HCT116 (cell line): ENCODE measurements at regions not wholly inside any gene's neighbourhood (a gene's known extent, or its start where the extent isn't known, plus 50 kb on each side); places are given as distances from the start of the nearest gene placed in this dataset.
A peak's percentile ranks its signal among the peaks of the same experiment; 100 is the strongest.

Source experiments
- ATAC-seq: fragments of 200-7000 bp; cut with Tn5 transposase; 2 replicates; pipeline ENCODE4 v1.9.1; 2020; ENCODE audit warnings: mild to moderate bottlenecking, moderate library complexity
- BruUV-seq: library from RNA; stranded (reverse); fragments of 400-500 nt; replicated peaks from 2 replicates; lab custom pipeline; 2021; lab: Mats Ljungman, UMichigan
- CTCF ChIA-PET: fragments of 300-600 bp; sonication (Branson Sonifier 250); formaldehyde crosslinking; loops from one replicate; lab custom pipeline; 2021; ENCODE audit warnings: antibody characterized with exemption; lab: Charles Lee
- POLR2A ChIA-PET: fragments of 300-600, 350-600 bp; sonication (Branson Sonifier 250); formaldehyde crosslinking; loops from one replicate; lab custom pipeline; 2021; ENCODE audit warnings: antibody characterized with exemption; lab: Charles Lee
- RAD21 ChIA-PET, 2 experiments: fragments of 300-600 bp; sonication (Branson Sonifier 250); formaldehyde crosslinking; loops; one replicate each; lab custom pipeline; 2023; ENCODE audit warnings: low total read pairs in 2 of 2; ENCODE audit not compliant: uncharacterized antibody in 2 of 2, unreplicated experiment in 2 of 2, low non-redundant PET in 1 of 2; lab: Charles Lee
- DNase-seq: peaks from one replicate; pipeline ENCODE4 v3.0.0-alpha.2; 2010; ENCODE audit warnings: low read depth, low spot score
- H2AFZ ChIP-seq: fragments of 200-600 bp; shearing (Covaris generic), sonication (generic); 2 replicates; pipeline ENCODE4 v1.6.1; 2017; ENCODE audit warnings: low read depth, mixed run types, mixed read lengths, antibody characterized with exemption, low read length; ENCODE audit not compliant: poor library complexity, severe bottlenecking
- H3K27ac ChIP-seq: 2 replicates; pipeline ENCODE4 v1.5.1; 2012; ENCODE audit warnings: low read depth, low read length
- H3K27me3 ChIP-seq: fragments of 200-600 bp; sonication (generic); 2 replicates; pipeline ENCODE4 v1.6.1; 2016; ENCODE audit warnings: mixed run types, low read length, mixed read lengths; ENCODE audit not compliant: insufficient read depth
- H3K36me3 ChIP-seq, 2 experiments: fragments of 200-500 bp in 1 of 2; fragments of 200-600 bp in 1 of 2; sonication (Bioruptor generic) in 1 of 2; sonication (generic) in 1 of 2; 2 replicates each; pipeline versions ENCODE4 v1.5.1 to v1.6.1; 2014 to 2016; ENCODE audit warnings: low read length in 2 of 2, inconsistent platforms in 1 of 2, mixed read lengths in 1 of 2, mixed run types in 1 of 2; ENCODE audit not compliant: insufficient read depth in 2 of 2, control insufficient read depth in 1 of 2
- H3K4me1 ChIP-seq, 2 experiments: fragments of 200-600 bp in 1 of 2; sonication (generic) in 1 of 2; 2 replicates each; pipeline versions ENCODE4 v1.5.1 to v1.6.1; 2012 to 2017; ENCODE audit warnings: low read length in 2 of 2, inconsistent platforms in 1 of 2, mild to moderate bottlenecking in 1 of 2, mixed read lengths in 1 of 2, mixed run types in 1 of 2, moderate library complexity in 1 of 2; ENCODE audit not compliant: insufficient read depth in 2 of 2, control insufficient read depth in 1 of 2
- H3K4me2 ChIP-seq: fragments of 200-600 bp; sonication (generic); 2 replicates; pipeline ENCODE4 v1.6.1; 2017; ENCODE audit warnings: mixed run types, low read length, mixed read lengths
- H3K4me3 ChIP-seq, 2 experiments: fragments of 200-600 bp in 1 of 2; sonication (generic) in 1 of 2; replicated peaks in 1 of 2; 2 replicates each; pipeline ENCODE4 v1.5.1; 2011 to 2016; ENCODE audit warnings: low read length in 2 of 2, control low read depth in 1 of 2, low read depth in 1 of 2, mild to moderate bottlenecking in 1 of 2, mixed read lengths in 1 of 2, mixed run types in 1 of 2
- H3K79me2 ChIP-seq: fragments of 200-600 bp; sonication (generic); 2 replicates; pipeline ENCODE4 v1.6.1; 2017; ENCODE audit warnings: mild to moderate bottlenecking, mixed run types, low read length, moderate library complexity, mixed read lengths; ENCODE audit not compliant: insufficient read depth
- H3K9ac ChIP-seq: fragments of 200-600 bp; sonication (generic); 2 replicates; pipeline ENCODE4 v1.6.1; 2016; ENCODE audit warnings: low read length, mixed read lengths
- H3K9me2 ChIP-seq: fragments of 200-600 bp; sonication (generic), shearing (Covaris generic); 2 replicates; pipeline ENCODE4 v1.6.1; 2017; ENCODE audit warnings: mixed run types, mild to moderate bottlenecking, moderate library complexity; ENCODE audit not compliant: insufficient read depth
- H3K9me3 ChIP-seq, 2 experiments: fragments of 200-500 bp in 1 of 2; fragments of 200-600 bp in 1 of 2; sonication (Bioruptor generic) in 1 of 2; sonication (generic) in 1 of 2; 2 replicates each; pipeline ENCODE4 v1.6.1; 2014 to 2017; ENCODE audit warnings: low read length in 2 of 2, mixed read lengths in 2 of 2, inconsistent platforms in 1 of 2, low read depth in 1 of 2, mild to moderate bottlenecking in 1 of 2, mixed run types in 1 of 2, moderate library complexity in 1 of 2; ENCODE audit not compliant: control insufficient read depth in 1 of 2, insufficient read depth in 1 of 2
- H4K20me1 ChIP-seq: fragments of 200-600 bp; sonication (generic), shearing (Covaris generic); 2 replicates; pipeline ENCODE4 v1.6.1; 2017; ENCODE audit warnings: mixed run types, mild to moderate bottlenecking, moderate library complexity; ENCODE audit not compliant: insufficient read depth
- CBX3 ChIP-seq: IDR thresholded peaks from 2 replicates; pipeline ENCODE4 v1.6.1; 2012; ENCODE audit warnings: low read depth
- CEBPB ChIP-seq: IDR thresholded peaks from 2 replicates; pipeline ENCODE4 v1.6.1; 2012; ENCODE audit warnings: low read depth
- EGR1 ChIP-seq: IDR thresholded peaks from 2 replicates; pipeline ENCODE4 v1.6.1; 2012; ENCODE audit warnings: low read depth
- ELF1 ChIP-seq: IDR thresholded peaks from 2 replicates; pipeline ENCODE4 v1.6.1; 2012; ENCODE audit warnings: low read depth, borderline replicate concordance
- EZH2 ChIP-seq: fragments of 200-600 bp; sonication (generic); IDR thresholded peaks from 2 replicates; pipeline ENCODE4 v1.6.1; 2017; ENCODE audit warnings: antibody characterized with exemption, mixed run types
- EZH2phosphoT487 ChIP-seq: fragments of 200-600 bp; IDR thresholded peaks from 2 replicates; pipeline ENCODE4 v1.6.1; 2018; ENCODE audit warnings: antibody characterized with exemption, borderline replicate concordance
- FOSL1 ChIP-seq: IDR thresholded peaks from 2 replicates; pipeline ENCODE4 v1.6.1; 2012; ENCODE audit warnings: low read depth
- JUND ChIP-seq: IDR thresholded peaks from 2 replicates; pipeline ENCODE4 v1.6.1; 2012
- MAX ChIP-seq: IDR thresholded peaks from 2 replicates; pipeline ENCODE4 v1.6.1; 2012
- POLR2A ChIP-seq: IDR thresholded peaks from 2 replicates; pipeline ENCODE4 v1.7.0; 2011; ENCODE audit warnings: borderline replicate concordance; ENCODE audit not compliant: insufficient read depth, insufficient read length; ENCODE audit errors: extremely low read depth
- POLR2AphosphoS5 ChIP-seq: IDR thresholded peaks from 2 replicates; pipeline ENCODE4 v1.6.1; 2011; ENCODE audit warnings: mild to moderate bottlenecking, low read depth, low read length, moderate library complexity
- RAD21 ChIP-seq: IDR thresholded peaks from 2 replicates; pipeline ENCODE4 v1.6.1; 2012; ENCODE audit warnings: low read depth, mild to moderate bottlenecking
- SIN3A ChIP-seq: IDR thresholded peaks from 2 replicates; pipeline ENCODE4 v1.6.1; 2012; ENCODE audit warnings: low read depth
- SP1 ChIP-seq: IDR thresholded peaks from 2 replicates; pipeline ENCODE4 v1.6.1; 2012; ENCODE audit warnings: low read depth
- SRF ChIP-seq: IDR thresholded peaks from 2 replicates; pipeline ENCODE4 v1.6.1; 2012; ENCODE audit warnings: low read depth
- TCF7L2 ChIP-seq: IDR thresholded peaks from 2 replicates; pipeline ENCODE4 v1.7.0; 2011; ENCODE audit warnings: borderline replicate concordance, inconsistent platforms; ENCODE audit not compliant: insufficient read depth, insufficient read length; ENCODE audit errors: extremely low read depth
- YY1 ChIP-seq: IDR thresholded peaks from 2 replicates; pipeline ENCODE4 v1.6.1; 2011; ENCODE audit warnings: low read length, low read depth, moderate library complexity, mild to moderate bottlenecking; ENCODE audit not compliant: insufficient replicate concordance; ENCODE audit errors: extremely low read depth
- ZFX ChIP-seq: fragments of 450-650 bp; IDR thresholded peaks from 2 replicates; pipeline ENCODE4 v1.6.1; 2017
- ZNF274 ChIP-seq: fragments of 200-500 bp; sonication (Bioruptor generic); IDR thresholded peaks from 2 replicates; pipeline ENCODE4 v1.6.1; 2014; ENCODE audit warnings: mild to moderate bottlenecking, low read depth, low read length, inconsistent platforms
- intact Hi-C: fragments of 100-400 bp; cut with micrococcal nuclease; formaldehyde crosslinking; loops from 2 replicates; pipeline ENCODE4 v1.10.0; 2022
- TF ChIP-seq, protein P1 (sequence below), 3 experiments: fragments of 200-600 bp in 1 of 3; sonication (generic) in 1 of 3; IDR thresholded peaks in 2 of 3; conservative IDR thresholded peaks in 1 of 3; 2 replicates each; pipeline ENCODE4 v1.5.1; 2012 to 2017; ENCODE audit warnings: low read depth in 2 of 3, low read length in 2 of 3, antibody characterized with exemption in 1 of 3, borderline replicate concordance in 1 of 3, control low read depth in 1 of 3, mild to moderate bottlenecking in 1 of 3, mixed read lengths in 1 of 3, mixed run types in 1 of 3, moderate library complexity in 1 of 3; ENCODE audit not compliant: insufficient read depth in 1 of 3
- TF ChIP-seq, protein P2 (sequence below): IDR thresholded peaks from 2 replicates; pipeline ENCODE4 v1.6.1; 2012
- TF ChIP-seq, protein P3 (sequence below): IDR thresholded peaks from 2 replicates; pipeline ENCODE4 v1.6.1; 2012; ENCODE audit warnings: low read depth

GRCh38 chr6:140858381-140858971 is 1274.2 kb upstream of the GJE1 start:
- intact Hi-C loops = no loop called here
- ChIA-PET RAD21 (no interaction called here), POLR2A (no interaction called here)
- TF ChIP-seq ZFX (no peak), EZH2phosphoT487 (no peak), EZH2 (no peak), POLR2AphosphoS5 (no peak), POLR2A (no peak), SIN3A (no peak), CBX3 (0 out of 2 replicates have a peak, but pooled peaks have one; percentile 56), ZNF274 (no peak), JUND (peak; percentile 78), TCF7L2 (no peak), MAX (no peak; the same call in 1 of the 2 replicates), ELF1 (0 out of 2 replicates have a peak, but pooled peaks have one; percentile 1), EGR1 (no peak), SP1 (peak; percentile 55), CEBPB (peak; percentile 16; the same call in 1 of the 2 replicates), RAD21 (no peak), YY1 (no peak), FOSL1 (peak; percentile 83), SRF (no peak)
- TF ChIP-seq, protein P1, sequence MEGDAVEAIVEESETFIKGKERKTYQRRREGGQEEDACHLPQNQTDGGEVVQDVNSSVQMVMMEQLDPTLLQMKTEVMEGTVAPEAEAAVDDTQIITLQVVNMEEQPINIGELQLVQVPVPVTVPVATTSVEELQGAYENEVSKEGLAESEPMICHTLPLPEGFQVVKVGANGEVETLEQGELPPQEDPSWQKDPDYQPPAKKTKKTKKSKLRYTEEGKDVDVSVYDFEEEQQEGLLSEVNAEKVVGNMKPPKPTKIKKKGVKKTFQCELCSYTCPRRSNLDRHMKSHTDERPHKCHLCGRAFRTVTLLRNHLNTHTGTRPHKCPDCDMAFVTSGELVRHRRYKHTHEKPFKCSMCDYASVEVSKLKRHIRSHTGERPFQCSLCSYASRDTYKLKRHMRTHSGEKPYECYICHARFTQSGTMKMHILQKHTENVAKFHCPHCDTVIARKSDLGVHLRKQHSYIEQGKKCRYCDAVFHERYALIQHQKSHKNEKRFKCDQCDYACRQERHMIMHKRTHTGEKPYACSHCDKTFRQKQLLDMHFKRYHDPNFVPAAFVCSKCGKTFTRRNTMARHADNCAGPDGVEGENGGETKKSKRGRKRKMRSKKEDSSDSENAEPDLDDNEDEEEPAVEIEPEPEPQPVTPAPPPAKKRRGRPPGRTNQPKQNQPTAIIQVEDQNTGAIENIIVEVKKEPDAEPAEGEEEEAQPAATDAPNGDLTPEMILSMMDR (IDR thresholded peaks at IDR 0.05 in 2 of 3, conservative IDR thresholded peaks at IDR 0.05 in 1 of 3; ENCODE audit: borderline replicate concordance in 1 of 3, insufficient read depth in 1 of 3, low read depth in 2 of 3, low read length in 2 of 3) = no peak
- TF ChIP-seq, protein P2, sequence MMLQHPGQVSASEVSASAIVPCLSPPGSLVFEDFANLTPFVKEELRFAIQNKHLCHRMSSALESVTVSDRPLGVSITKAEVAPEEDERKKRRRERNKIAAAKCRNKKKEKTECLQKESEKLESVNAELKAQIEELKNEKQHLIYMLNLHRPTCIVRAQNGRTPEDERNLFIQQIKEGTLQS = 0 out of 2 replicates have a peak, but pooled peaks have one; percentile 0
- TF ChIP-seq, protein P3, sequence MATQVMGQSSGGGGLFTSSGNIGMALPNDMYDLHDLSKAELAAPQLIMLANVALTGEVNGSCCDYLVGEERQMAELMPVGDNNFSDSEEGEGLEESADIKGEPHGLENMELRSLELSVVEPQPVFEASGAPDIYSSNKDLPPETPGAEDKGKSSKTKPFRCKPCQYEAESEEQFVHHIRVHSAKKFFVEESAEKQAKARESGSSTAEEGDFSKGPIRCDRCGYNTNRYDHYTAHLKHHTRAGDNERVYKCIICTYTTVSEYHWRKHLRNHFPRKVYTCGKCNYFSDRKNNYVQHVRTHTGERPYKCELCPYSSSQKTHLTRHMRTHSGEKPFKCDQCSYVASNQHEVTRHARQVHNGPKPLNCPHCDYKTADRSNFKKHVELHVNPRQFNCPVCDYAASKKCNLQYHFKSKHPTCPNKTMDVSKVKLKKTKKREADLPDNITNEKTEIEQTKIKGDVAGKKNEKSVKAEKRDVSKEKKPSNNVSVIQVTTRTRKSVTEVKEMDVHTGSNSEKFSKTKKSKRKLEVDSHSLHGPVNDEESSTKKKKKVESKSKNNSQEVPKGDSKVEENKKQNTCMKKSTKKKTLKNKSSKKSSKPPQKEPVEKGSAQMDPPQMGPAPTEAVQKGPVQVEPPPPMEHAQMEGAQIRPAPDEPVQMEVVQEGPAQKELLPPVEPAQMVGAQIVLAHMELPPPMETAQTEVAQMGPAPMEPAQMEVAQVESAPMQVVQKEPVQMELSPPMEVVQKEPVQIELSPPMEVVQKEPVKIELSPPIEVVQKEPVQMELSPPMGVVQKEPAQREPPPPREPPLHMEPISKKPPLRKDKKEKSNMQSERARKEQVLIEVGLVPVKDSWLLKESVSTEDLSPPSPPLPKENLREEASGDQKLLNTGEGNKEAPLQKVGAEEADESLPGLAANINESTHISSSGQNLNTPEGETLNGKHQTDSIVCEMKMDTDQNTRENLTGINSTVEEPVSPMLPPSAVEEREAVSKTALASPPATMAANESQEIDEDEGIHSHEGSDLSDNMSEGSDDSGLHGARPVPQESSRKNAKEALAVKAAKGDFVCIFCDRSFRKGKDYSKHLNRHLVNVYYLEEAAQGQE = no peak

More at GRCh38 chr6:140858381-140858971, 1274.2 kb upstream of the GJE1 start:
- Histone ChIP-seq H3K4me1 (peaks cover 33 to 52% of the 10 kb centered on the region in 2 experiments), H3K4me3 (peak overlapping the region; percentile 27 to 54), H3K27me3 (no peaks in the 10 kb centered on the region), H2AFZ (no peak overlapping the region), H3K79me2 (peaks cover 73% of the 10 kb centered on the region), H3K36me3 (no peaks in the 10 kb centered on the region), H3K27ac (peak overlapping the region; percentile 60), H3K9me3 (no peaks in the 10 kb centered on the region), H3K4me2 (peak overlapping the region; percentile 84), H3K9me2 (no peaks in the 10 kb centered on the region), H4K20me1 (no peaks in the 10 kb centered on the region), H3K9ac (peak overlapping the region; percentile 24; the same call in 1 of the 2 replicates)
- peak; percentile 46 for DNase-seq
- CTCF ChIA-PET = no interaction called here
- ATAC-seq = peak; percentile 78
- BruUV-seq = no TSS peak
